DMS114 treated with DMSO at 0.1 percent for 48 hours (cell line): ENCODE measurements at regions not wholly inside any gene's neighbourhood (a gene's known extent, or its start where the extent isn't known, plus 50 kb on each side); places are given as distances from the start of the nearest gene placed in this dataset.
"Not testable (repeated sequence)": the region's sequence is repeated elsewhere in the genome, so short reads cannot be mapped to it uniquely, and the experiment has no call there.

ENCODE experiments used
- DNase-seq: peaks from one replicate; lab custom pipeline; 2025; ENCODE audit not compliant: unreplicated experiment; lab: John Stamatoyannopoulos, UW

- DNase-seq = no peak
These were observed 235.7 kb downstream of the ENC1 start for GRCh38 chr5:74404574-74405508.

GRCh38 chr5:74403771-74404170 is 236.8 kb downstream of the ENC1 start:
- no peak for DNase-seq

GRCh38 chr5:74402553-74402952 is 238.0 kb downstream of the ENC1 start:
- DNase-seq = no peak

GRCh38 chr5:74401946-74402320 is 238.6 kb downstream of the ENC1 start:
- DNase-seq = no peak

- no peak for DNase-seq
These were observed 239.1 kb downstream of the ENC1 start for GRCh38 chr5:74401281-74401945.

- no peak for DNase-seq
These were observed 240.5 kb downstream of the ENC1 start for GRCh38 chr5:74400067-74400466.

- DNase-seq = no peak
These were observed 243.5 kb downstream of the ENC1 start for GRCh38 chr5:74396913-74397622.

GRCh38 chr5:74394916-74395880 is 245.3 kb downstream of the ENC1 start:
- no peak for DNase-seq

GRCh38 chr5:74394528-74394915 is 246.0 kb downstream of the ENC1 start:
- DNase-seq = no peak

- no peak for DNase-seq
These were observed 246.6 kb downstream of the ENC1 start for GRCh38 chr5:74393943-74394342.

- DNase-seq = no peak
These were observed 247.7 kb downstream of the ENC1 start for GRCh38 chr5:74392711-74393351.

GRCh38 chr5:74391410-74391809 is 249.1 kb downstream of the ENC1 start:
- no peak for DNase-seq

- no peak for DNase-seq
These were observed 249.7 kb downstream of the ENC1 start for GRCh38 chr5:74390822-74391221.

- no peak for DNase-seq
These were observed 250.3 kb downstream of the ENC1 start for GRCh38 chr5:74390306-74390637.

GRCh38 chr5:74389531-74390305 is 250.8 kb downstream of the ENC1 start:
- DNase-seq = no peak

GRCh38 chr5:74388411-74388810 is 252.1 kb downstream of the ENC1 start:
- DNase-seq = not testable (repeated sequence)

- DNase-seq = no peak
These were observed 253.8 kb downstream of the ENC1 start for GRCh38 chr5:74386571-74387334.

- no peak for DNase-seq
These were observed 255.7 kb downstream of the ENC1 start for GRCh38 chr5:74384851-74385250.
